GM12801 (cell line): ENCODE measurements at regions not wholly inside any gene's neighbourhood (a gene's known extent, or its start where the extent isn't known, plus 50 kb on each side); places are given as distances from the start of the nearest gene placed in this dataset.

Experiments used
- CTCF ChIP-seq: IDR thresholded peaks from one replicate; pipeline ENCODE4 v1.5.1; 2011; ENCODE audit warnings: control low read depth; ENCODE audit not compliant: insufficient read length; ENCODE audit errors: extremely low read depth

GRCh38 chr22:22181341-22181850 lies 63.2 kb upstream of the VPREB1 start:
- no peak for TF ChIP-seq CTCF

GRCh38 chr22:22180738-22181285 lies 63.8 kb upstream of the VPREB1 start:
- TF ChIP-seq CTCF = no peak

- no peak for TF ChIP-seq CTCF
Measured at GRCh38 chr22:22179858-22180257, 64.7 kb upstream of the VPREB1 start.

GRCh38 chr22:22178992-22179391 lies 65.6 kb upstream of the VPREB1 start:
- no peak for TF ChIP-seq CTCF

DNA sequence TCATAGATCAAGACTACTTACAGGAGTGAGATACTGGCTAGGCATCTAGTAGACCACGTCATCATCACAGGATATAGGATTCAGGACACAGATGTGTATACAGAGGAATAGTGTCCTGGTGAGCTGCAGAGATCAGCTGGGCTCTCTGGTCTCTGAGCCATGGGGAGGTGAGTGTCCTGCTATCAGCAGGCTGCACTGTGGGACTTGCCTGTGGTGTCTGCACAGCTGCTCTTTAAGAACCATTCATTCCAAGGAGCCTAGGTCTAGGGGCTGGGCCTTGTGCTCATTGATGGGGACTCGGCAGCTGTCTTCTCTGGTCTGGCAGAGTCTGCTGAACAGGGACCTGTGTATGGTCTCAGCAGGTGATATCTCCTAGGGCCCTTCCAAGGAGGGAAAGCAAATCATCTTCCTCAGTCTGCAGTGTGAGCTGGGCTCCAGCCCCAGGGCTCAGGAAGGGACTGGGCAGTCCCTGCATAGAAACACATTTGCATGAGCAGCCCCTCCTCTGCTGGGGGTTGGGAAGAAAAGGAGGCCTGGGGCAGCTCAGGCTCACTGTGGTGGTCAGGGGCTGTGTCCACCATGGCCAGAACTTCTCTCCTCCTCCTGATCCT lies 66.1 kb upstream of the VPREB1 start:
- no peak for TF ChIP-seq CTCF

DNA sequence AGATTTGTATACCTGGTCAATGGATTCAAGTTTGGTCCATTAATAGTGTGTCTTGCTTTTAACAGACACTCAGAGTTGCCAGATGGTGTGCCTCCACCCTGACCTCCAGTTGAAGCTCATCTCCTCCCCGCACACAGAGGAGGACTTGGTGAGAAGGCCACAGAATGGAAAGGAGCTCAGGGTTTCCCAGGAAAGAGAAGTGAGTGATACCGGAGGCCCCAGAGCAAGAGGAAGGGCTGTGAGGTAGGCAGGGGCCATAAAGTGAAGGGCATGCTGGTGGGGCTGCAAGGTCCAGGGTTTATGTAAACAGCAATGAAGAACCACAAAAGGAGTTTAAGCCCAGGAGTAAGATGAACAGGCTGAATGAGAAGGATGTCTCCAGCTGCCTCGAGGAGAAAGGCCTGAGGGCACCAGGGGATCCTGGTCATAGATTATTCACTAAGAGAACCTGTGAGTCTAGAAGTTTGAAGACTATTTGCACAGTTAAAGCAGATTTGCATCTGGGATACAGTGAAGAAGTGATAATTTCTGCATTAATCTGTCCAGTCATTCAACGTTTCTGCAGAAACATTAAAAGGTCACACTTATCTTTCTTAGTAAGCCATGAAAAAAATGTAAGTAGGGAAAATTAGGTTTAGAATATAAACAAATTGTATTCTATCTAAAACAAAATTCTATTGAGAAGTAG lies 67.5 kb upstream of the VPREB1 start:
- no peak for TF ChIP-seq CTCF

GRCh38 chr22:22171357-22172218 lies 73.0 kb upstream of the VPREB1 start:
- TF ChIP-seq CTCF = no peak
